HG02973 (cell line): ENCODE measurements at regions not wholly inside any gene's neighbourhood (a gene's known extent, or its start where the extent isn't known, plus 50 kb on each side); places are given as distances from the start of the nearest gene placed in this dataset.

Experiments used
- ATAC-seq: cut with Tn5 transposase; IDR thresholded peaks from one replicate; pipeline ENCODE4 v1.9.1; 2021; ENCODE audit warnings: moderate library complexity; ENCODE audit not compliant: unreplicated experiment

GRCh38 chr13:47279920-47280319 lies 383.1 kb upstream of the HTR2A start:
- ATAC-seq: no peak

GRCh38 chr13:47277774-47278173 lies 380.9 kb upstream of the HTR2A start:
- no peak for ATAC-seq

- ATAC-seq: no peak
Observed at GRCh38 chr13:47268270-47268669, 371.4 kb upstream of the HTR2A start.

- no peak for ATAC-seq
Observed at GRCh38 chr13:47258384-47258783, 361.5 kb upstream of the HTR2A start.

- ATAC-seq: no peak
Observed at GRCh38 chr13:47256618-47257017, 359.8 kb upstream of the HTR2A start.

- ATAC-seq: no peak
Observed at GRCh38 chr13:47252627-47253026, 355.8 kb upstream of the HTR2A start.

GRCh38 chr13:47251771-47252170 lies 354.9 kb upstream of the HTR2A start:
- no peak for ATAC-seq

- ATAC-seq: no peak
Observed at GRCh38 chr13:47250146-47250545, 353.3 kb upstream of the HTR2A start.

GRCh38 chr13:47249266-47249665 lies 352.4 kb upstream of the HTR2A start:
- ATAC-seq: no peak

GRCh38 chr13:47241446-47241845 lies 344.6 kb upstream of the HTR2A start:
- no peak for ATAC-seq

GRCh38 chr13:47239025-47239424 lies 342.2 kb upstream of the HTR2A start:
- ATAC-seq: no peak

- no peak for ATAC-seq
Observed at GRCh38 chr13:47237571-47237970, 340.7 kb upstream of the HTR2A start.

- ATAC-seq: no peak
Observed at GRCh38 chr13:47233734-47234133, 336.9 kb upstream of the HTR2A start.

- no peak for ATAC-seq
Observed at GRCh38 chr13:47232516-47232915, 335.7 kb upstream of the HTR2A start.

GRCh38 chr13:47230155-47230554 lies 333.3 kb upstream of the HTR2A start:
- ATAC-seq: no peak

- no peak for ATAC-seq
Observed at GRCh38 chr13:47226516-47226915, 329.7 kb upstream of the HTR2A start.

- no peak for ATAC-seq
Observed at GRCh38 chr13:47220453-47221140, 323.7 kb upstream of the HTR2A start.

GRCh38 chr13:47218611-47219010 lies 321.8 kb upstream of the HTR2A start:
- ATAC-seq: no peak

- ATAC-seq: peak; percentile 60
Observed at GRCh38 chr13:47216176-47216822, 319.4 kb upstream of the HTR2A start.

GRCh38 chr13:47215736-47216135 lies 318.9 kb upstream of the HTR2A start:
- no peak for ATAC-seq

GRCh38 chr13:47213047-47213446 lies 316.2 kb upstream of the HTR2A start:
- ATAC-seq: no peak

- no peak for ATAC-seq
Observed at GRCh38 chr13:47211106-47211505, 314.3 kb upstream of the HTR2A start.

- no peak for ATAC-seq
Observed at GRCh38 chr13:47206111-47206510, 309.3 kb upstream of the HTR2A start.
